ENCODE measurements at regions not wholly inside any gene's neighbourhood (a gene's known extent, or its start where the extent isn't known, plus 50 kb on each side); places are given as distances from the start of the nearest gene placed in this dataset.
"Not testable (repeated sequence)": the region's sequence is repeated elsewhere in the genome, so short reads cannot be mapped to it uniquely, and the experiment has no call there.

DNA sequence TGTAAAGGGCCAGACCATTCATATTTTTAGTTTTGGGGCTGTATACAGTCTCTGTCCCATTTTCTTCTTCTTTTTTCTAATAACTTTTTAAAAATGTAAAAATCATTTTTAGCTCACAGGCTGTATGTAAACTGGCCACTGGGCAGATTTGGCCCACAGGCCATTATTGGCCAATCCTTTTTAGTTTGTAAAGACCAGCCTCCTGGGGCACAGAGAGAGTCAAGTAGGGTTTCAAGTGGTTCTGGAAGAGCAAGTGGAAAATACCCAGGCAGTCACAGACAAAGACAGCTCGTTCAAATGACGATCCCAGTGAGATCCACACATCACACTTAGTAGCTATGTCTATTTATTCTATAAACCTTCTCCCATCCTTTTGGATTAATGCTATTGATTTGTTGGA, 150.2 kb upstream of the ARHGAP20 start:
- no peaks in the 10 kb centered on the region for H3K9me3 Mint-ChIP-seq
- DNase-seq = no peak
- peaks cover 3% of the 10 kb centered on the region for H3K27me3 Mint-ChIP-seq
- H3K27ac Mint-ChIP-seq = no peak overlapping the region
- no peak overlapping the region for H3K4me3 Mint-ChIP-seq
- no peaks in the 10 kb centered on the region for H3K4me1 Mint-ChIP-seq
- H3K36me3 Mint-ChIP-seq = no peaks in the 10 kb centered on the region

DNA sequence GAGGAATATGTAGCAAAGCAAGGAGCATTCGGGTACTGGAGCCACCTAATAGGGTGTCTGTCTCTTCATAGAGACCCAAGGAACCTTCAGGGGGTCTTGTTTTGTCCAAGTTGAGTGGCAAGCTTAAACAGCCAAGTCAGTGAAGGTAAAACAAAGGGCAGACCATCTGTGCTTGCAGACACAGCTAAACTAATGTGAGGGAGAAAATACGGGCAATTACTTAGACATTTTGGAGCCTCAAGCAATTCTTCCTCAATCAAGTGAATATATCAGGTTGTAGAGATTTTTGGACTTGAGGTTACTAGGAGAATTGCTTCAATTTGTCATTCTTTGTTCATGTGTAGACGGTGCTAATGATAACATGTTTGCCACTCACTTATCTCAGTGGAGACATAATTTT, 148.2 kb upstream of the ARHGAP20 start:
- Mint-ChIP-seq H3K9me3 (peaks cover 3% of the 10 kb centered on the region), H3K27me3 (peaks cover 4% of the 10 kb centered on the region), H3K36me3 (no peaks in the 10 kb centered on the region), H3K27ac (no peak overlapping the region), H3K4me1 (no peaks in the 10 kb centered on the region), H3K4me3 (no peak overlapping the region)
- no peak for DNase-seq

DNA sequence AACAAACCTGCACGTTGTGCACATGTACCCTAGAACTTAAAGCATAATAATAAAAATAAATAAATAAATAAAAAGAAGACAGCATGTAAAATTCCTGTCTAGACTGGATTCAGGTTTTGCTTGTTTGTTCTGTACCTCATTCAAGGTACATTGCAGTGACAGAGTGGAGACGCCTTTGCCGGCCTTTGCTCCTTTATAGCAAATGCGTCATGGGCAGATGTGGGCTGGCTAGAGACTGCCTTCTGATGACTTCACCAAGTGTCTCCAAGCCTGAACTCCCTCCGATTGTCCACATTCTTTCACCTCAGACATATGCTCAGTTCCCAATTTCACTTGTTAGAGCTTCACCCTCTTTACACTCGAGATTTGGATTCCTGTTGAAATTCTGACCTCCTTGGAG, 147.8 kb upstream of the ARHGAP20 start:
- Mint-ChIP-seq H3K36me3 (no peaks in the 10 kb centered on the region), H3K4me1 (no peaks in the 10 kb centered on the region), H3K9me3 (peaks cover 3% of the 10 kb centered on the region), H3K27me3 (peaks cover 4% of the 10 kb centered on the region), H3K27ac (no peak overlapping the region), H3K4me3 (no peak overlapping the region)
- DNase-seq = no peak

GRCh38 chr11:110859240-110859840, 147.1 kb upstream of the ARHGAP20 start:
- no peak for DNase-seq

DNA sequence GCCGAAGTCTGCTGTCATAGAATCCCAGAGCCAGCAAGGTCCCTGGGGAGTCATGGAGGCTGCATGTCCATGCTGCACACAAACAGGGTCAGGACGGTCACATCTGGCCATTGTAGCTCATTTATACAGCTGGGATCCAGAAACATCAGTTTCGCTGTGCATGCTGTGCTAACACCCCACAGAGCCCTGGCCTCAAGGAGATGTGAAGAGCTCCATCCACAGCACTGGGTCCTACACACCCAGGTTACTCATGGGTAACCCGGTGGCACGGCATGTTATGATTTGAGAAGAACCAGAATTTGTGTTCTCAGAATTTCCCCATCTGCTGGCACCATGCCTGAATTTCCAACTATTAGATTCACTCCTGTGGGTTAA, 146.3 kb upstream of the ARHGAP20 start:
- peaks cover 4% of the 10 kb centered on the region for H3K27me3 Mint-ChIP-seq

More at GRCh38 chr11:110859240-110859840, 147.1 kb upstream of the ARHGAP20 start:
- no peaks in the 10 kb centered on the region for H3K4me1 Mint-ChIP-seq
- H3K27ac Mint-ChIP-seq = no peak overlapping the region
- H3K9me3 Mint-ChIP-seq = peaks cover 3% of the 10 kb centered on the region
- H3K27me3 Mint-ChIP-seq = peaks cover 4% of the 10 kb centered on the region
- no peak overlapping the region for H3K4me3 Mint-ChIP-seq
- no peaks in the 10 kb centered on the region for H3K36me3 Mint-ChIP-seq

GRCh38 chr11:110857892-110858546, 145.8 kb upstream of the ARHGAP20 start:
- Mint-ChIP-seq H3K9me3 (peaks cover 3% of the 10 kb centered on the region), H3K27ac (no peak overlapping the region), H3K4me1 (no peaks in the 10 kb centered on the region), H3K4me3 (no peak overlapping the region), H3K36me3 (no peaks in the 10 kb centered on the region), H3K27me3 (peaks cover 4% of the 10 kb centered on the region)
- DNase-seq = no peak

More for the DNA sequence above, 146.3 kb upstream of the ARHGAP20 start:
- Mint-ChIP-seq H3K36me3 (no peaks in the 10 kb centered on the region), H3K4me3 (no peak overlapping the region), H3K9me3 (peaks cover 3% of the 10 kb centered on the region), H3K27ac (no peak overlapping the region), H3K4me1 (no peaks in the 10 kb centered on the region)
- no peak for DNase-seq

DNA sequence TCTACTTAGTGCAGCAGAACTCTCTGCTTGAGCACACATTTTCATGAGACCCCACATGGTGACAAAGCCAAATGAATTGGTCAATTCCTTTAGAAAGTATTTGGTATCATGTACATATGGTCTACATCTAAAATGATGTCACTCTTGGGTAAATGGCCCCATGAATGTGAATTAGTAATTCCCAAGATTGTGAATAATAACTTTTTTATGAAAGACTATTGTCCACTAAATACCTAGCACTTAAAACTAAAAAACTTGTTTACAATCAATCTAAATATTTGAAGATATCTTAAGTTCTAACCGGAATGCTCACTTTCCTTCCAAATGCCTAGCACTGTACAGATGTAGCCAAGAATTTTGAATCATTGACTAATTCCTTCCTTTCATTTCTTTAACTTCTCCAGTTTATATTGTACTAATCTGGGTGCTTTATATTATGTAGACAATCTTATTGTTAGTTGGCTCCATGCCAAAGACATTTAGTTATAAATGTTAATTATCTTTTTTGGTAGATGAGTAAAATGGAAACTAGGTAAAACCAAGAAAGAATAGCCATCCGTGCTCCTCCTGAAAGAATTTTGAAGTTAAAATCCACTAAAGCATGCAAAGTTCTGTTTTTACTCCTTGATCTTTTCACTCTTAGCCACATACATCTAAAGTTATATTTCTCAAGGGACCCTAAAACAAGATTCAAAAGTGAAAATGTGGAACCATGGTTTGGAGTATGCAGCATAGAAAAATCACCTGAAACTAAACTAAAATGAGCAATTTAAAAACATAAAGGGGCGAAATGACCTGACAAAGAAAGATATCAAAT, 145.0 kb upstream of the ARHGAP20 start:
- Mint-ChIP-seq H3K27me3 (peaks cover 5% of the 10 kb centered on the region), H3K4me1 (no peaks in the 10 kb centered on the region), H3K36me3 (no peaks in the 10 kb centered on the region), H3K4me3 (no peak overlapping the region), H3K9me3 (peaks cover 3% of the 10 kb centered on the region), H3K27ac (no peak overlapping the region)
- no peak for DNase-seq

DNA sequence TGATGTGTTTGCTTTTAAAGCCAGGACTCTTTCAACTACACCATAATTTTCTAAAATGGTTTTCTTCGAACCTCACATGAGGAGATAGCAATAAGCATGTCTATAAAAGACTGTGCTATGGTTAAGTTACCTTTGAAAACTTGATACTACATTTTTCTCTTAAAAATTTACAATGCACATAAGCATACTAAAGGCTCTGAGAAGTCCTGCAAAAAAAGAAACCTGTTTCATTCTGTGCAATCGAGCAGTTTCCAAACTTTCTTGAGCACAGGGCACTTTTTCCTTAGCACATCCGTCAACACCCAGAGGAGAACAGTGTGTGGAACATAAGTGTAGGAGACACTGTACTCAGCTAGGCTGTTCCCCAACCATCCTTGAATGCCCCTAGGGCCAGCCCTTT, 144.1 kb upstream of the ARHGAP20 start:
- no peak overlapping the region for H3K4me3 Mint-ChIP-seq
- DNase-seq = no peak
- no peaks in the 10 kb centered on the region for H3K4me1 Mint-ChIP-seq
- H3K36me3 Mint-ChIP-seq = no peaks in the 10 kb centered on the region
- peaks cover 3% of the 10 kb centered on the region for H3K9me3 Mint-ChIP-seq
- no peak overlapping the region for H3K27ac Mint-ChIP-seq
- H3K27me3 Mint-ChIP-seq = peaks cover 9% of the 10 kb centered on the region

DNA sequence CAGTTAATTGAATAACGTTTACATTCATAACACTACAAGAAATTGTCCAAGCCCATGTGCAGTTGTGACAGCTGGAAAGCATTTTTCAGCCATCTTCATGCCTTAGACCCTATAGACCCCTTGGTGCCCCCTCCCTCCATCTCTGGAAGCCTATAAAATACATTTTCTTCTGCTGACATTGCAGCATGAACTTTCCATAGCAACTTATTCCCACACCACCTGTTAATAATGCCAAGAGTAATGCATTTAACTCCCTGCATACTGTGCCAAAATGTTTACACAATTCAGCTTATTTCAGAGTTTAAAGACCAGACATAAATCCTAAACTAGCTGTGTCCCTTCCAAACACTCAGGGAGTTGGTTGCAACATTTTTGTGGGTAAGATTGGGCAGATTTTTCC, 143.0 kb upstream of the ARHGAP20 start:
- Mint-ChIP-seq H3K4me1 (no peaks in the 10 kb centered on the region), H3K36me3 (no peaks in the 10 kb centered on the region), H3K9me3 (peaks cover 3% of the 10 kb centered on the region), H3K27ac (no peak overlapping the region), H3K27me3 (peaks cover 9% of the 10 kb centered on the region), H3K4me3 (no peak overlapping the region)
- no peak for DNase-seq

GRCh38 chr11:110852921-110853490, 140.8 kb upstream of the ARHGAP20 start:
- no peak overlapping the region for H3K27ac Mint-ChIP-seq
- H3K4me1 Mint-ChIP-seq = no peaks in the 10 kb centered on the region
- H3K27me3 Mint-ChIP-seq = peaks cover 9% of the 10 kb centered on the region
- H3K4me3 Mint-ChIP-seq = no peak overlapping the region
- H3K9me3 Mint-ChIP-seq = peaks cover 3% of the 10 kb centered on the region
- DNase-seq = no peak
- no peaks in the 10 kb centered on the region for H3K36me3 Mint-ChIP-seq

- Mint-ChIP-seq H3K4me1 (no peaks in the 10 kb centered on the region), H3K27ac (no peak overlapping the region), H3K36me3 (peaks cover 2% of the 10 kb centered on the region), H3K4me3 (no peak overlapping the region), H3K27me3 (peaks cover 8% of the 10 kb centered on the region), H3K9me3 (no peaks in the 10 kb centered on the region)
- DNase-seq = no peak
Observed at GRCh38 chr11:110850846-110851245, 138.6 kb upstream of the ARHGAP20 start.

DNA sequence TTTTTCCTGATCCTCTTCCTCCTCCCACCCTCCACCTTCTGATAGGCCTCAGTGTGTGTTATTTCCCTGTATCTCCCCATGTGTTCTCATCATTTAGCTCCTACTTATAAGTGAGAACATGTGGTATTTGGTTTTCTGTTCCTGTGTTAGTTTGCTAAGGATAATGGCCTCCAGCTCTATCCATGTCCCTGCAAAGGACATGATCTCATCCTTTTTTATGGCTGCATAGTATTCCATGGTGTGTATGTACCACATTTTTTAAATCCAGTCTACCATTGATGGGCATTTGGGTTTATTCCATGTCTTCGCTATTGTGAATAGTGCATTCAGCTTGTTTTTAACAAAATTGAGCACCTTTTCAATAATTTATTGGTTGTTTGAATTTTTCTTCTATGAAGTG, 130.8 kb upstream of the ARHGAP20 start:
- H3K27me3 Mint-ChIP-seq, DNase-seq, H3K4me1 Mint-ChIP-seq, H3K9me3 Mint-ChIP-seq, H3K27ac Mint-ChIP-seq, H3K4me3 Mint-ChIP-seq, H3K36me3 Mint-ChIP-seq: not testable (repeated sequence)

DNA sequence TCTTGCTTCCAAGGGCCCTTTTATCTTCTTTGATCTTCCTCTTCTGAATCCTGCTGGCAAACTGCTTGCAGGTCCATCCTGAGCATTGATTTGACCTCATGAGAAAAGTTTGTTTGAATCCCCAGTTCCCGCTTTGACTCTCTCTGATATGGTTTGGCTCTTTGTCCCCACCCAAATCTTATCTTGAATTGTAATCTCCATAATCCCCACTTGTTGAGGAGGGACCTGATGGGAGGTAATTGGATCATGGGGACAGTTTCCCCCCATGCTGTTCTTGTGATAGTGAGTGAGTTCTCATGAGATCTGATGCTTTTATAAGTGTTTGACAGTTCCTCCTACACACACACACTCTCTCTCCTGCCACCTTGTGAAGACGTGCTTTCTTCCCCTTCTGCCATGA, 126.6 kb upstream of the ARHGAP20 start:
- Mint-ChIP-seq H3K27ac (no peak overlapping the region), H3K4me1 (no peaks in the 10 kb centered on the region), H3K36me3 (no peaks in the 10 kb centered on the region), H3K27me3 (no peaks in the 10 kb centered on the region), H3K4me3 (no peak overlapping the region), H3K9me3 (peaks cover 4% of the 10 kb centered on the region)
- DNase-seq = no peak

DNA sequence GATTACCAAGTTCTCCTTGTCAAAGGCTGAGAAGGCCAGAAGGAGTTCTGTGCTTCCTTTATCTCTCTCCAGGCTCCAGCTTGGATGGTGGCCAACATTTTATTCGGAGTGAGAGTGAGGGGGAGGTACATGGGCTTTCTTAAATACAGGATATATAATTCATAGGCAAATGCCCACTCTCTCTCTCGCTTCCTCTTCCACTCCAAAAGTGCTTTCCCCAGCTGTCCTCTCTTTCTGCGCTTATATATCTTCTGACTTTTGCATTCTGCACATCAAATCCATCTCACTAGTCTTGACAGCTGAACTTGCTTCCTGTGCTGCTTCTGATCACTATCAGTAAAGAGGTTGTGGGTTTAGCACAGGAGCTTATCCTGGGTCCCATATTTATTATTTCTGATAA, 125.4 kb upstream of the ARHGAP20 start:
- peaks cover 4% of the 10 kb centered on the region for H3K4me1 Mint-ChIP-seq
- no peaks in the 10 kb centered on the region for H3K27me3 Mint-ChIP-seq
- H3K4me3 Mint-ChIP-seq = no peak overlapping the region

GRCh38 chr11:110835106-110835505, 122.9 kb upstream of the ARHGAP20 start:
- Mint-ChIP-seq H3K27ac (no peak overlapping the region), H3K4me1 (peaks cover 10% of the 10 kb centered on the region), H3K36me3 (no peaks in the 10 kb centered on the region), H3K9me3 (no peaks in the 10 kb centered on the region), H3K4me3 (no peak overlapping the region), H3K27me3 (no peaks in the 10 kb centered on the region)
- DNase-seq = no peak

More for the DNA sequence above, 125.4 kb upstream of the ARHGAP20 start:
- Mint-ChIP-seq H3K27ac (no peak overlapping the region), H3K36me3 (no peaks in the 10 kb centered on the region), H3K9me3 (no peaks in the 10 kb centered on the region)
- DNase-seq = no peak
